ENCODE measurements at regions not wholly inside any gene's neighbourhood (a gene's known extent, or its start where the extent isn't known, plus 50 kb on each side); places are given as distances from the start of the nearest gene placed in this dataset.
A peak's percentile ranks its signal among the peaks of the same experiment; 100 is the strongest.

GRCh38 chr13:76758257-76758656, 127.9 kb downstream of the KCTD12 start:
- TF ChIP-seq Cebpa-rat (IDR thresholded peaks at IDR 0.05): no peak
- no peaks in the 10 kb centered on the region for H4K20me1 ChIP-seq
- H3K27ac ChIP-seq: no peak overlapping the region
- no peaks in the 10 kb centered on the region for H3K4me1 ChIP-seq
- H3K4me3 ChIP-seq: no peak overlapping the region
- no peak overlapping the region for H3K9ac ChIP-seq
- no peak overlapping the region for H3K4me2 ChIP-seq
- no peaks in the 10 kb centered on the region for H3K27me3 ChIP-seq
- H3K36me3 ChIP-seq: no peaks in the 10 kb centered on the region
- no peaks in the 10 kb centered on the region for H3K9me3 ChIP-seq

GRCh38 chr13:76756451-76756850, 129.8 kb downstream of the KCTD12 start:
- Histone ChIP-seq H3K4me3 (no peak overlapping the region), H3K36me3 (no peaks in the 10 kb centered on the region), H3K9me3 (no peaks in the 10 kb centered on the region), H3K27ac (no peak overlapping the region), H3K9ac (no peak overlapping the region), H4K20me1 (no peaks in the 10 kb centered on the region), H3K4me1 (no peaks in the 10 kb centered on the region), H3K4me2 (no peak overlapping the region), H3K27me3 (no peaks in the 10 kb centered on the region)
- TF ChIP-seq Cebpa-rat (IDR thresholded peaks at IDR 0.05): no peak

GRCh38 chr13:76754414-76754813, 131.8 kb downstream of the KCTD12 start:
- Histone ChIP-seq H3K9me3 (no peaks in the 10 kb centered on the region), H3K27me3 (no peaks in the 10 kb centered on the region), H3K4me1 (no peaks in the 10 kb centered on the region), H4K20me1 (no peaks in the 10 kb centered on the region), H3K36me3 (no peaks in the 10 kb centered on the region), H3K4me3 (no peak overlapping the region), H3K9ac (no peak overlapping the region), H3K27ac (no peak overlapping the region), H3K4me2 (no peak overlapping the region)
- TF ChIP-seq Cebpa-rat (IDR thresholded peaks at IDR 0.05): no peak

DNA sequence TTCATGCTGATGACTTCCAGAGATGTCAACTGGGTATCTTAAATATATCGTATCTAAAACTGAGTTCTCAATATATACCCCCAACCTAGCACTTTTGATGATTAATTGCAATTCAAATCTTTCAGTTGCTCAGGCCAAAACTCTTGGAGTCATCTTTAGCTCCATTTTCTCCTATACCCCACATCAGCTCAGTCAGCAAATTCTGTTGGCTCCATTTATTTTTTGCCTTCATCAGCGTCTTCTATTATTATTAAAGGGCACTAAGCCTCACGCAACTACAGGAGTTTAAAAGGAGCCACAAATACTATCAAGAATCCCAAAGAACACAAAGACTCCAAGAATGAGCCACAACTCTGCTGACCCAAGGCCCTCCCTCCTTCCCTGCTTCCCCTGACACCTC, 134.9 kb downstream of the KCTD12 start:
- no peak for TF ChIP-seq Cebpa-rat (IDR thresholded peaks at IDR 0.05)
- Histone ChIP-seq H3K4me2 (no peak overlapping the region), H3K27me3 (no peaks in the 10 kb centered on the region), H4K20me1 (no peaks in the 10 kb centered on the region), H3K36me3 (no peaks in the 10 kb centered on the region), H3K4me3 (no peak overlapping the region), H3K4me1 (no peaks in the 10 kb centered on the region), H3K9me3 (no peaks in the 10 kb centered on the region), H3K27ac (no peak overlapping the region), H3K9ac (no peak overlapping the region)

GRCh38 chr13:76750126-76750525, 136.1 kb downstream of the KCTD12 start:
- no peaks in the 10 kb centered on the region for H3K36me3 ChIP-seq

GRCh38 chr13:76745261-76746200, 140.7 kb downstream of the KCTD12 start:
- Histone ChIP-seq H3K27me3 (no peaks in the 10 kb centered on the region), H3K4me3 (no peak overlapping the region), H3K4me2 (peak overlapping the region; percentile 54), H3K4me1 (peaks cover 17% of the 10 kb centered on the region), H3K9ac (no peak overlapping the region), H3K36me3 (no peaks in the 10 kb centered on the region), H4K20me1 (no peaks in the 10 kb centered on the region), H3K9me3 (peaks cover 20% of the 10 kb centered on the region), H3K27ac (no peak overlapping the region)
- no peak; the same call in 1 of the 2 replicates for TF ChIP-seq Cebpa-rat (IDR thresholded peaks at IDR 0.05)

More at GRCh38 chr13:76750126-76750525, 136.1 kb downstream of the KCTD12 start:
- no peak for TF ChIP-seq Cebpa-rat (IDR thresholded peaks at IDR 0.05)
- Histone ChIP-seq H3K4me1 (peaks cover 11% of the 10 kb centered on the region), H3K27me3 (no peaks in the 10 kb centered on the region), H3K4me2 (no peak overlapping the region), H3K27ac (no peak overlapping the region), H3K4me3 (no peak overlapping the region), H3K9me3 (no peaks in the 10 kb centered on the region), H3K9ac (no peak overlapping the region), H4K20me1 (no peaks in the 10 kb centered on the region)

- Histone ChIP-seq H3K27me3 (no peaks in the 10 kb centered on the region), H3K4me1 (peaks cover 17% of the 10 kb centered on the region), H3K9ac (no peak overlapping the region), H3K9me3 (peaks cover 20% of the 10 kb centered on the region), H3K4me2 (no peak overlapping the region), H3K4me3 (no peak overlapping the region), H3K36me3 (no peaks in the 10 kb centered on the region), H4K20me1 (no peaks in the 10 kb centered on the region), H3K27ac (no peak overlapping the region)
- TF ChIP-seq Cebpa-rat (IDR thresholded peaks at IDR 0.05): no peak
Observed at GRCh38 chr13:76741624-76742023, 144.6 kb downstream of the KCTD12 start.

GRCh38 chr13:76741046-76741445, 145.2 kb downstream of the KCTD12 start:
- Histone ChIP-seq H3K9ac (no peak overlapping the region), H3K27ac (no peak overlapping the region), H3K4me2 (no peak overlapping the region), H3K36me3 (no peaks in the 10 kb centered on the region), H4K20me1 (no peaks in the 10 kb centered on the region), H3K4me3 (no peak overlapping the region), H3K27me3 (no peaks in the 10 kb centered on the region), H3K9me3 (peaks cover 20% of the 10 kb centered on the region), H3K4me1 (peaks cover 15% of the 10 kb centered on the region)
- TF ChIP-seq Cebpa-rat (IDR thresholded peaks at IDR 0.05): no peak

- H3K9ac ChIP-seq: no peak overlapping the region
- peaks cover 17% of the 10 kb centered on the region for H3K9me3 ChIP-seq
- no peaks in the 10 kb centered on the region for H3K36me3 ChIP-seq
- no peaks in the 10 kb centered on the region for H3K4me1 ChIP-seq
- no peaks in the 10 kb centered on the region for H4K20me1 ChIP-seq
- H3K4me3 ChIP-seq: no peak overlapping the region
- no peak overlapping the region for H3K4me2 ChIP-seq
- H3K27ac ChIP-seq: no peak overlapping the region
- TF ChIP-seq Cebpa-rat (IDR thresholded peaks at IDR 0.05): no peak
- H3K27me3 ChIP-seq: no peaks in the 10 kb centered on the region
Observed at GRCh38 chr13:76738616-76739015, 147.6 kb downstream of the KCTD12 start.

- Histone ChIP-seq H3K4me3 (no peak overlapping the region), H4K20me1 (no peaks in the 10 kb centered on the region), H3K9ac (no peak overlapping the region), H3K36me3 (no peaks in the 10 kb centered on the region), H3K27me3 (no peaks in the 10 kb centered on the region), H3K27ac (no peak overlapping the region), H3K4me1 (no peaks in the 10 kb centered on the region), H3K4me2 (no peak overlapping the region), H3K9me3 (peaks cover 13% of the 10 kb centered on the region)
- no peak for TF ChIP-seq Cebpa-rat (IDR thresholded peaks at IDR 0.05)
Observed at GRCh38 chr13:76737526-76737925, 148.7 kb downstream of the KCTD12 start.

All from BLaER1 (cell line).